MM.1S (cell line): ENCODE measurements at regions not wholly inside any gene's neighbourhood (a gene's known extent, or its start where the extent isn't known, plus 50 kb on each side); places are given as distances from the start of the nearest gene placed in this dataset.

ENCODE experiments used
- EZH2 ChIP-seq: fragments of 300-600 bp; sonication (generic); optimal IDR thresholded peaks from 2 replicates; pipeline ENCODE3; 2017; ENCODE audit warnings: low read depth, mild to moderate bottlenecking, antibody characterized with exemption, low read length, mixed read lengths
- TF ChIP-seq, protein P1 (sequence below): fragments of 300-600 bp; sonication (generic); IDR thresholded peaks from 2 replicates; pipeline ENCODE4 v1.5.1; 2016; ENCODE audit warnings: antibody characterized with exemption, low read length, mixed read lengths

DNA sequence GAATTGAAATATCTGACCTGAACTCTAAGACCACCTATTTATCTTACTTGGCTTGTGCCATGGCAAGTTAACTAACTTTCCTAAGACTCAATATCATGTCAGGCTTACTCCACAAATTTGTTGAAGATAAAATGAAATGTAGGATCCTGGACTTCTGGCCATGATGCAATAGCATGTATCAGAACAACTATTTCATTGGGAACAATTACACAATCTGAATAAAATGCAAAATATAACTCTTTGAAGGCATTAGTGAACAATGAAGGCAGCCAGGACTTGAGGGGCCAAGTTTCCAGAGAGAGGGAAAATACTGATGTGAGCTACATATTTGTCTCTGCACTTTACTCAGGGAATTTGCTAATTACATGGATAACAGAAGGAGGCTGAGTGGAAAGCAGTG is 476.5 kb upstream of the ACVR2A start:
- TF ChIP-seq, protein P1, sequence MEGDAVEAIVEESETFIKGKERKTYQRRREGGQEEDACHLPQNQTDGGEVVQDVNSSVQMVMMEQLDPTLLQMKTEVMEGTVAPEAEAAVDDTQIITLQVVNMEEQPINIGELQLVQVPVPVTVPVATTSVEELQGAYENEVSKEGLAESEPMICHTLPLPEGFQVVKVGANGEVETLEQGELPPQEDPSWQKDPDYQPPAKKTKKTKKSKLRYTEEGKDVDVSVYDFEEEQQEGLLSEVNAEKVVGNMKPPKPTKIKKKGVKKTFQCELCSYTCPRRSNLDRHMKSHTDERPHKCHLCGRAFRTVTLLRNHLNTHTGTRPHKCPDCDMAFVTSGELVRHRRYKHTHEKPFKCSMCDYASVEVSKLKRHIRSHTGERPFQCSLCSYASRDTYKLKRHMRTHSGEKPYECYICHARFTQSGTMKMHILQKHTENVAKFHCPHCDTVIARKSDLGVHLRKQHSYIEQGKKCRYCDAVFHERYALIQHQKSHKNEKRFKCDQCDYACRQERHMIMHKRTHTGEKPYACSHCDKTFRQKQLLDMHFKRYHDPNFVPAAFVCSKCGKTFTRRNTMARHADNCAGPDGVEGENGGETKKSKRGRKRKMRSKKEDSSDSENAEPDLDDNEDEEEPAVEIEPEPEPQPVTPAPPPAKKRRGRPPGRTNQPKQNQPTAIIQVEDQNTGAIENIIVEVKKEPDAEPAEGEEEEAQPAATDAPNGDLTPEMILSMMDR, result no peak
- TF ChIP-seq EZH2, result no peak
